ENCODE measurements at regions not wholly inside any gene's neighbourhood (a gene's known extent, or its start where the extent isn't known, plus 50 kb on each side); places are given as distances from the start of the nearest gene placed in this dataset.
"Not testable (repeated sequence)": the region's sequence is repeated elsewhere in the genome, so short reads cannot be mapped to it uniquely, and the experiment has no call there.

- DNase-seq: no peak
These were observed 165.4 kb upstream of the CHD6 start for GRCh38 chr20:41783423-41784208.

- DNase-seq: no peak
These were observed 164.7 kb upstream of the CHD6 start for GRCh38 chr20:41782730-41783406.

- no peak for DNase-seq
These were observed 164.1 kb upstream of the CHD6 start for GRCh38 chr20:41782255-41782654.

GRCh38 chr20:41776421-41776820, 158.2 kb upstream of the CHD6 start:
- DNase-seq: no peak

GRCh38 chr20:41774291-41774690, 156.1 kb upstream of the CHD6 start:
- DNase-seq: no peak

- DNase-seq: no peak
These were observed 152.8 kb upstream of the CHD6 start for GRCh38 chr20:41770965-41771364.

GRCh38 chr20:41770427-41770826, 152.2 kb upstream of the CHD6 start:
- DNase-seq: no peak

GRCh38 chr20:41769592-41770018, 151.4 kb upstream of the CHD6 start:
- no peak for DNase-seq

GRCh38 chr20:41750137-41750536, 132.0 kb upstream of the CHD6 start:
- no peak for DNase-seq

- DNase-seq: no peak
These were observed 130.8 kb upstream of the CHD6 start for GRCh38 chr20:41748756-41749582.

GRCh38 chr20:41748051-41748450, 129.9 kb upstream of the CHD6 start:
- no peak for DNase-seq

GRCh38 chr20:41747226-41747625, 129.0 kb upstream of the CHD6 start:
- no peak for DNase-seq

- DNase-seq: no peak
These were observed 128.5 kb upstream of the CHD6 start for GRCh38 chr20:41746635-41747034.

GRCh38 chr20:41738604-41739206, 120.5 kb upstream of the CHD6 start:
- peak; percentile 22 for DNase-seq

GRCh38 chr20:41735949-41736348, 117.8 kb upstream of the CHD6 start:
- DNase-seq: no peak

GRCh38 chr20:41734506-41734945, 116.3 kb upstream of the CHD6 start:
- peak; percentile 16 for DNase-seq

GRCh38 chr20:41733151-41733550, 115.0 kb upstream of the CHD6 start:
- DNase-seq: no peak

GRCh38 chr20:41731198-41731597, 113.0 kb upstream of the CHD6 start:
- DNase-seq: not testable (repeated sequence)

GRCh38 chr20:41727681-41728080, 109.5 kb upstream of the CHD6 start:
- not testable (repeated sequence) for DNase-seq

- DNase-seq: no peak
These were observed 108.5 kb upstream of the CHD6 start for GRCh38 chr20:41726727-41727126.

GRCh38 chr20:41719151-41719550, 101.0 kb upstream of the CHD6 start:
- no peak for DNase-seq

GRCh38 chr20:41717483-41717882, 99.3 kb upstream of the CHD6 start:
- DNase-seq: no peak

- no peak for DNase-seq
These were observed 98.7 kb upstream of the CHD6 start for GRCh38 chr20:41716911-41717310.

Measured in activated CD4-positive, alpha-beta T cell treated with anti-CD3 and anti-CD28 coated beads, Interleukin-2, amount 50 U/mL, for 1 hour (primary cell).